ENCODE measurements at regions not wholly inside any gene's neighbourhood (a gene's known extent, or its start where the extent isn't known, plus 50 kb on each side); places are given as distances from the start of the nearest gene placed in this dataset.

DNA sequence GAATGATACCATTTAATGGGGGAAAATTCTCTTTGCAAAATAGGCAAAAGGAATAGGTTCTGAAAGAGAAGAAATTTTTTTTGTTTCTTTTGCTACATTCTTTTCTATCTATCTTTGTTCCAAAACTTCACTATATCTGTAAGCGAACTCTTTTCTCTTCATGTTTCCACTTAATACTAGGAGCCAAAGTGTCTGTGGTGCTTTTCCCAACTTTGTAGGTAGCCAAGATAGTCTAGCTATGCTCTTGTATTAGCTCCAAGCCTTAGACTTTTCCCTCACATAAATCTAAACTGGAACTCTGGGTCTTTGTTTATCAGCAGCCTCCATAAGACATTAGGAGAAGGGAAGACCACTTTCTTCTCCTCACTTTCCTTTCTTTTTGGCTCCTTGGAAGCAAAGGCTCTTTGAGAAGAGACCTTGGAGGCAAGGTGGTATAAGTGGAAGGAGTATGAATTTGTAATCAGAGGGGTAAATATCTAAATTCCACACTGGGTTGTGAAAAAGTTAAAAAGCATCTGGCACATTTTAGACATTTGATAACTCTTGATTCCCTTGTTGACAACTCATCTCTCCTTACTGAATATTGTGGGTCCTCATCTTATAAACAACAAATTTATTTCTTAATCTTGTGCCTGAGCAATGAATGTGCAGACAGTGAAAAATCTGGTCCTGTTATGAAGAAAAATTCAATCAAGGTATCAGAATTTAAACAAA, 130.0 kb downstream of the EHF start:
- H3K27ac ChIP-seq = no peak overlapping the region
- no peak for DNase-seq (ENCODE audit: low spot score)
- TF ChIP-seq, protein P1, sequence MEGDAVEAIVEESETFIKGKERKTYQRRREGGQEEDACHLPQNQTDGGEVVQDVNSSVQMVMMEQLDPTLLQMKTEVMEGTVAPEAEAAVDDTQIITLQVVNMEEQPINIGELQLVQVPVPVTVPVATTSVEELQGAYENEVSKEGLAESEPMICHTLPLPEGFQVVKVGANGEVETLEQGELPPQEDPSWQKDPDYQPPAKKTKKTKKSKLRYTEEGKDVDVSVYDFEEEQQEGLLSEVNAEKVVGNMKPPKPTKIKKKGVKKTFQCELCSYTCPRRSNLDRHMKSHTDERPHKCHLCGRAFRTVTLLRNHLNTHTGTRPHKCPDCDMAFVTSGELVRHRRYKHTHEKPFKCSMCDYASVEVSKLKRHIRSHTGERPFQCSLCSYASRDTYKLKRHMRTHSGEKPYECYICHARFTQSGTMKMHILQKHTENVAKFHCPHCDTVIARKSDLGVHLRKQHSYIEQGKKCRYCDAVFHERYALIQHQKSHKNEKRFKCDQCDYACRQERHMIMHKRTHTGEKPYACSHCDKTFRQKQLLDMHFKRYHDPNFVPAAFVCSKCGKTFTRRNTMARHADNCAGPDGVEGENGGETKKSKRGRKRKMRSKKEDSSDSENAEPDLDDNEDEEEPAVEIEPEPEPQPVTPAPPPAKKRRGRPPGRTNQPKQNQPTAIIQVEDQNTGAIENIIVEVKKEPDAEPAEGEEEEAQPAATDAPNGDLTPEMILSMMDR (conservative IDR thresholded peaks at IDR 0.05; ENCODE audit: low read depth) = no peak
- POLR2A ChIA-PET (ENCODE audit: low non-redundant PET) = no interaction called here
- CTCF ChIA-PET = interaction anchor here (0.8 kb wide), 1 partner anchor 239 kb away, joined by 3 read pairs; no protein-coding TSS in a partner anchor

DNA sequence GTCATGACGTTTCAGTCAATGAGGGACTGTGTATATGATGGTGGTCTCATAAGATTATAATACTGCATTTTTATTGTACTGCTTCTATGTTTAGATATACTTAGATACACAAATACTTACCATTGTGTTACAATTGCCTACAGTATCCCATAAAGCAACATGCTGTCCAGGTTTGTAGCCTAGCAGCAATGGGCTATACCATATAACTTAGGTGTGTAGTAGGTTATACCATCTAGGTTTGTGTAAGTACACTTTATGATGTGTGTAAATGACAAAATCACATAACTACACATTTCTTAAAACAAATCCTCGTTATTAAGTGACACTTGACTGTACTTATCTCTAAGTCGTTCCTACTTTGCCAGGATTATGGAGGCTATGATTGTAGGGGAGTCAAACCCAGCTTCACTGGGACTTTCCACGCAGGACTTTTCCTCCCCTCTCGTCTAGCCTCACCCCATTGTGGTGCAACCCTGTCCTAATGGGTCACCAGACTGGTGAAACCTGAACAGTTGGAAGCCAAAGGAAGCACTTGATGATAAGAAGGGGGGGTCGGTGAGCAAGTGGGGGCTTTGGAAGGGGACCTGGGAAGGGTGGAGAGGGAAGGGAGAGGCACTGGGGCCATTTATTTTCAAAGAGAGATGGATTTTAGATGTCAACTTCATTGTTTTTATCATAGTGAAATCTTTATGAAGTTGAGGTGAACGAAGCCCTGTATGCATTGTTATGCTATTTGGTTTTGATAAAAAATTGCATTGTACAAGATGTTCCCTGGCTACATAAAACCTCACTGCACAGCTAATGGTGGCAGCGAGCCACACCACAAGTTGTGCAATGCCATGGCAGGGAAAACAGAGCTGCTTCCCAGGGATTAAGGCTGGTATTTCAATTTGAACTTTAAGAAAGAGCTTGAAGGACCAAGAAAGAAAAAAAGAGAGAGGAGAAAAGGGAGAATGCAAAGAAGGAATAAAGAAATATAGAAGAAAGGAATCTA, 129.1 kb downstream of the EHF start:
- DNase-seq (ENCODE audit: low spot score) = peak; percentile 74
- POLR2A ChIA-PET (ENCODE audit: low non-redundant PET) = no interaction called here
- peak overlapping the region; percentile 97 for H3K27ac ChIP-seq
- CTCF ChIA-PET = interaction anchor here (0.8 kb wide), 1 partner anchor 238 kb away, joined by 3 read pairs; no protein-coding TSS in a partner anchor
- TF ChIP-seq, protein P1 (conservative IDR thresholded peaks at IDR 0.05; ENCODE audit: low read depth) = no peak

DNA sequence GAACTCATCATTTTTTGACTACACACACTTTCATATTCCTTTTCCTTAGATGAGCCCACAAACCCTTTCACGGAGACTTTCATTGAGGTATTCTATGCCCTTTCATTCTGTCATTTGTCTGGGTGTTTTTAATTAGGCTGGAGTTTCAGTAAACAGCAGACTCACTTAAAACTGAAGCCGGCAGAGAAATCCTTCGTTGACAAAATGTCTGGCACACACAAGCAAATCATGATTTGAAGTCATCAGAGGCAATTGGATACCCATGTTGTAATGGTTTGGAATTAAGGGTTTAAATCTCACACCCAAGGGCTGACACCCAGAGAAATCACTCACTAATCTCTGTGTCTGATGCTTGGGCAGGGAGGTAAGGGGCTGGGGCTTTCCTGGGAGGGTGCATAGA, 127.1 kb downstream of the EHF start:
- H3K27ac ChIP-seq = peak overlapping the region; percentile 36; the same call in 1 of the 2 replicates
- POLR2A ChIA-PET (ENCODE audit: low non-redundant PET) = no interaction called here
- CTCF ChIA-PET = no interaction called here
- DNase-seq (ENCODE audit: low spot score) = no peak
- TF ChIP-seq, protein P1 (conservative IDR thresholded peaks at IDR 0.05; ENCODE audit: low read depth) = no peak

DNA sequence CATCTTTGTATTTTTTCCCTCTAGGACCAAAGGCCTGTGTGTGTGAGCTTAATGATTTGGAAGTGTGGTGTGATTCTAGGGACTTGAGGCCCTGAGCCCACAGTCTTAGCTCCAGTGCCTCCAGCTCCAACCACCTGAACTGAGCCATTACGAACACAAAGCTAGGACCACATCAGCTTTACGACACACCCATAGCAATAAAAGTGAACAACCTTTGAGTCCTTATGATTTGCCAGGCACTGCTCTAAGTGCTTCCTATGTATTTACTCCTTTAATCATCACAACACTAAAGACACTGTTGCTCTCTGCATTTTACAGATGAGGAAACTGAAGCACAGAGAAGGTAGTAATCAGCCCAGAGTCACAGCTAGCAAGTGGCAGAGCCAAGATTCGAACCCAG, 126.4 kb downstream of the EHF start:
- DNase-seq (ENCODE audit: low spot score) = no peak
- POLR2A ChIA-PET (ENCODE audit: low non-redundant PET) = no interaction called here
- H3K27ac ChIP-seq = no peak overlapping the region
- TF ChIP-seq, protein P1 (conservative IDR thresholded peaks at IDR 0.05; ENCODE audit: low read depth) = no peak
- CTCF ChIA-PET = interaction anchor here (0.6 kb wide), 1 partner anchor 926 kb away, joined by 3 read pairs; no protein-coding TSS in a partner anchor

DNA sequence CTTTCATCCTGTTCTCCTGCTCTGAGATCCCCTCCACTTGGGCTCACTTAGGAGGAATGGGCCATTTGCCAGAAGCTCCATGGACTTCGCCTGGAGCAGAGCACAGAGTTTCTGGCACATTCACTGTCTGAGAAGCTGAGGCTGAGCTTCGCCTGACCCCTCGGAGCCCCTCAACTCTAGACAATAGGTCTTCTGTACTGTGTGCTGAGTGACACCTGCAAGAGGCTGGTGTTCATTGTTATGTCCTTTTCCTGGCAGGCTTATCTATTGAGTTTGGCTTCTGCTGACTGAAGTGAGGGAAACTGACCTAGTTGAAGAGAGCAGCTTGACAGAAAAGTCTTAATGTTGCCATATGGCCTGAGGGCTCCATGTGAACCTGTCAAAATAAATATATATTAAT, 124.3 kb downstream of the EHF start:
- ChIA-PET POLR2A (ENCODE audit: low non-redundant PET) (interaction anchor here (0.6 kb wide), 2 partner anchors 12 to 373 kb away, joined by 5 to 11 read pairs; no protein-coding TSS in a partner anchor), CTCF (no interaction called here)
- TF ChIP-seq, protein P1 (conservative IDR thresholded peaks at IDR 0.05; ENCODE audit: low read depth) = no peak
- no peak for DNase-seq (ENCODE audit: low spot score)
- no peak overlapping the region for H3K27ac ChIP-seq

DNA sequence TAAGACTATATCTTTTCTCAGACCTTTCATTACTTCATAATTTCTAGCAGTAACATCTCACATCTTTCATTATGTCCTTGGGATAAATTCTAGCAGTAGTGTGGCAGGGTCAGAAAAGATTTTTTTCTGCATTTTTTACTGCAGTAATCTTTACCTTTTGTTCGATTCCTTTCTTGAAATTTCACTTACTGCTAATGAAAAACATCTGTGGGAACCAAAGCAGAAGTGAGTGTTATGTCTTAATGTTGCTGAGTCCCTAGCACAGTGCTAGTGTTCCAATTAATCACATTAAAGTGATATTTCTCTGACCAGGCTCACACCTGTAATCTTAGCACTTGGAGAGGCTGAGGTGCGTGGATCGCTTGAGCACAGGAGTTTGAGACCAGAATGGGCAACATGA, 123.6 kb downstream of the EHF start:
- CTCF ChIA-PET = no interaction called here
- DNase-seq (ENCODE audit: low spot score) = no peak
- POLR2A ChIA-PET (ENCODE audit: low non-redundant PET) = no interaction called here
- no peak overlapping the region for H3K27ac ChIP-seq
- TF ChIP-seq, protein P1 (conservative IDR thresholded peaks at IDR 0.05; ENCODE audit: low read depth) = no peak

All from RWPE1 (cell line).